Osteocyte (in vitro differentiated cells): ENCODE measurements at regions not wholly inside any gene's neighbourhood (a gene's known extent, or its start where the extent isn't known, plus 50 kb on each side); places are given as distances from the start of the nearest gene placed in this dataset.
A peak's percentile ranks its signal among the peaks of the same experiment; 100 is the strongest.

Experiments used
- DNase-seq: peaks from one replicate; pipeline ENCODE4 v3.0.0; 2021; ENCODE audit warnings: mixed read lengths; ENCODE audit not compliant: unreplicated experiment; ENCODE audit errors: extremely low spot score
- H3K27ac Mint-ChIP-seq: one replicate; pipeline ENCODE4 v1.8.0; 2021; ENCODE audit warnings: mild to moderate bottlenecking, mixed read lengths; ENCODE audit not compliant: unreplicated experiment
- H3K27me3 Mint-ChIP-seq: one replicate; pipeline ENCODE4 v1.8.0; 2021; ENCODE audit warnings: mixed read lengths; ENCODE audit not compliant: unreplicated experiment
- H3K36me3 Mint-ChIP-seq: one replicate; pipeline ENCODE4 v1.8.0; 2021; ENCODE audit warnings: mixed read lengths; ENCODE audit not compliant: unreplicated experiment
- H3K4me1 Mint-ChIP-seq: one replicate; pipeline ENCODE4 v1.8.0; 2021; ENCODE audit warnings: mixed read lengths; ENCODE audit not compliant: unreplicated experiment
- H3K4me3 Mint-ChIP-seq: one replicate; pipeline ENCODE4 v1.8.0; 2021; ENCODE audit warnings: mild to moderate bottlenecking, moderate library complexity, mixed read lengths; ENCODE audit not compliant: unreplicated experiment
- H3K9me3 Mint-ChIP-seq: one replicate; pipeline ENCODE4 v1.8.0; 2021; ENCODE audit warnings: mixed read lengths; ENCODE audit not compliant: unreplicated experiment
- TF ChIP-seq, protein P1 (sequence below): fragments of 200-600 bp; sonication (generic); IDR thresholded peaks from 2 replicates; pipeline ENCODE4 v1.5.0; 2021; ENCODE audit warnings: antibody characterized with exemption, mild to moderate bottlenecking, moderate library complexity

DNA sequence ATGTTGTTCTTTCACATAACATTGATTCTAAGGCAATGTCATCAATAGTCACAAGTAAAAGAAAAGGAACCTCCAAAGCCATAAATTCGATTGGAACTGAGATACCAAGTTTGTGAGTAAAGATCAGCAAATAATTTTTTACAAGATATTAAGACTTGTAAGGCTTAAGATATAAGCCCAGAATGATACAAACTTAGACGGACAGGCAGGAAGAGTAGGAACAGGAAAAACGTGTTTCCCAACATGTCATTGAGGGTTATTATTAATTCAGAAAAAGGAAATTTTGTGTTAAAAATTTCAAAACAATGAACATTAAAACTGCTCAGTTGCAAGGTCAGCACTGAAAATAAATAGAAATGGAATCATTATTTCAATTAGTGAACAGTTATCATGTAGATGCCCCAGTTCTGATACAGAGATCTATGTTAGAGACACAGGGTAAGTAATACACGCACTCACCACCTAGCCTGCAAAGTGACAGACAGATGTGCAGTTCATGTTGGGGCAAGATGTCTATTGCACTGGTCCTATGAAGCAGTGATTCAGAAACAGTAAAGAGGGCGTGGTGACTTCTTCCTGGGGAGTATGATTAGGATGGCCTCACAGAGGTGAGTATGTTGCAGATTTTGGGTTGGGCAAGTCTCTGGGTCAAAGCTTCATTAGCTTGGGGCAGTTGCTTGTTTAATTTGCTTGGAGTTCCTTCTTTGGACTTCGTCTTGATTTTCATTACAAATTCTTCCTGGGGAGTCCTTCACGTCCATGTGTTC is 284.4 kb downstream of the SETD4 start:
- Mint-ChIP-seq H3K27ac (no peak overlapping the region), H3K27me3 (no peaks in the 10 kb centered on the region), H3K36me3 (no peaks in the 10 kb centered on the region), H3K4me1 (peaks cover 24% of the 10 kb centered on the region), H3K4me3 (no peak overlapping the region), H3K9me3 (no peaks in the 10 kb centered on the region)
- no peak for DNase-seq
- TF ChIP-seq, protein P1, sequence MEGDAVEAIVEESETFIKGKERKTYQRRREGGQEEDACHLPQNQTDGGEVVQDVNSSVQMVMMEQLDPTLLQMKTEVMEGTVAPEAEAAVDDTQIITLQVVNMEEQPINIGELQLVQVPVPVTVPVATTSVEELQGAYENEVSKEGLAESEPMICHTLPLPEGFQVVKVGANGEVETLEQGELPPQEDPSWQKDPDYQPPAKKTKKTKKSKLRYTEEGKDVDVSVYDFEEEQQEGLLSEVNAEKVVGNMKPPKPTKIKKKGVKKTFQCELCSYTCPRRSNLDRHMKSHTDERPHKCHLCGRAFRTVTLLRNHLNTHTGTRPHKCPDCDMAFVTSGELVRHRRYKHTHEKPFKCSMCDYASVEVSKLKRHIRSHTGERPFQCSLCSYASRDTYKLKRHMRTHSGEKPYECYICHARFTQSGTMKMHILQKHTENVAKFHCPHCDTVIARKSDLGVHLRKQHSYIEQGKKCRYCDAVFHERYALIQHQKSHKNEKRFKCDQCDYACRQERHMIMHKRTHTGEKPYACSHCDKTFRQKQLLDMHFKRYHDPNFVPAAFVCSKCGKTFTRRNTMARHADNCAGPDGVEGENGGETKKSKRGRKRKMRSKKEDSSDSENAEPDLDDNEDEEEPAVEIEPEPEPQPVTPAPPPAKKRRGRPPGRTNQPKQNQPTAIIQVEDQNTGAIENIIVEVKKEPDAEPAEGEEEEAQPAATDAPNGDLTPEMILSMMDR = no peak

DNA sequence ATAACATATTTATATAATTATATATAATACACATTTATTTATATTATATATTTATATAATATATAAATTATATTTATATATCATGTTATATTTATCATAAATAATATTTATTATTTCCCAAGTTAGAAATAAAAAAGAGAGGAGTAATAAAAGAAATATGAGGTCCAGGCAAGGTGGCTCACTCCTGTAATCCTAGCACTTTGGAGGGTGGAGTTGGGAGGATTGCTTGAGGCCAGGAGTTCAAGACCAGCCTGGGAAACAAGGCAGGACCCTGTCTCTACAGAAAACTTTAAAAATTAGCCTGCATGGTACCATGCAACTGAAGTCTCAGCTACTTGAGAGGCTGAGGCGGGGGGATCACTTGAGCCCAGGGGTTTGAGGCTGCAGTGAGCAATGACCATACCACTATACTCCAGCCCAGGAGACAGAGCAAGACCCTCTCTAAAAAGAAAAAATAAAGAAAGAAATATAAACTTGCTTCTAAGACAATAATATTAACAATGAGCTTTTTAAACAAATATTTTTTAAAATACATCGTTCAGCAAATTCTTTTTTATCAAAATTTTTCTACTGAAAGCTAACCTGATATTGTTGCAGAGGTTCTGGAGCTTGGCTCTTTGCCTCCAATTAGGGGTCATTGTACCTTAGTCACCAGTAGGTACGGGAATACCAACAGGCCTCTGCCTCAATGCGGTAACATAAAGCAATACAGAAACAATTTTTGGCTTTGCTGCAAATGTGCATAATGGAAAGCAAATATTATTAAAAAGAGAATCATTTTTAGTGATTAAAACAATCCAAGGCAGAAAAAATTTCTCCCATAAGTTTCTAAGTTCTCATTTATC is 290.0 kb downstream of the SETD4 start:
- Mint-ChIP-seq H3K4me3 (no peak overlapping the region), H3K27me3 (peaks cover 4% of the 10 kb centered on the region), H3K36me3 (no peaks in the 10 kb centered on the region), H3K27ac (no peak overlapping the region), H3K4me1 (peaks cover 8% of the 10 kb centered on the region), H3K9me3 (no peaks in the 10 kb centered on the region)
- DNase-seq = peak; percentile 17
- TF ChIP-seq, protein P1 = no peak

DNA sequence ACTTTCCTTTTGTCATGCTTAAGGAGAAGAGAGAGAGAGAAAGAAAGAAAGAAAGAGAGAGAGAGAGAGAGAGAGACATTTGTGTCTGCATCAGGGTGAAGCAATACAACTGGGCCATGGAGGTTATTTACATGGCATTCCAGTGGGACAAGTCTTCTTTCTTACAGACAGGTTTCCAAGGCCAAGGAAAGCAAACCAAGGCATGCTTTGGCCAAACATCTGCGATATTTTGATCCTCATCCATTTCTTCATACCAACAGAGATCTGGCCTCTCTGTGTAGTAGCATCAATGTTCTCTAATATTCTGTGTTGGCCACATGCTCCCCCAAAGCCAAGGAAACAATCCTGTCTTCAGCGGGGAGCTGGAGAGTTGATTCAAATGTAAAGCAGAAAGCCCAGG is 292.1 kb downstream of the SETD4 start:
- DNase-seq = no peak
- TF ChIP-seq, protein P1 = no peak
- Mint-ChIP-seq H3K27me3 (peaks cover 4% of the 10 kb centered on the region), H3K4me1 (peaks cover 8% of the 10 kb centered on the region), H3K36me3 (no peaks in the 10 kb centered on the region), H3K9me3 (no peaks in the 10 kb centered on the region), H3K27ac (no peak overlapping the region), H3K4me3 (no peak overlapping the region)

DNA sequence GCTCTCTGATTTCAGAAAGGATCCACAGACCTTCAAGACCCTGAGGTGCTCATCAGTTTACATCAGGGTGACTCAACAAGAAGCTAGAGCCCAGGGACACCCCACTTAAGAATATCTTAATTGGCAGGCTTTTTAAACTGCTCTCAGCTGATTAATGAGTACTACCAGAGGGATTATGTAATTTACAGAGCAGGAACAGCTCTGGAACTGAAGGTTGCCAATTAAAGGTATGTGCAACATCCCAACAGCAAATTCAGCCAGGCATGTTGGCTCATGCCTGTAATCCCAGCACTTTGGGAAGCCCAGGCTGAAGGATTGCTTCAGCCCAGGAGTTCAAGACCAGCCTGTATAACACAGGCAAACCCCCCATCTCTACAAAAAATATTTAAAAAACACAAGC is 295.7 kb downstream of the SETD4 start:
- H3K4me1 Mint-ChIP-seq = no peaks in the 10 kb centered on the region
- no peaks in the 10 kb centered on the region for H3K9me3 Mint-ChIP-seq
- peaks cover 21% of the 10 kb centered on the region for H3K27me3 Mint-ChIP-seq
- TF ChIP-seq, protein P1 = no peak
- H3K4me3 Mint-ChIP-seq = no peak overlapping the region
- H3K36me3 Mint-ChIP-seq = no peaks in the 10 kb centered on the region
- DNase-seq = peak; percentile 0
- no peak overlapping the region for H3K27ac Mint-ChIP-seq

DNA sequence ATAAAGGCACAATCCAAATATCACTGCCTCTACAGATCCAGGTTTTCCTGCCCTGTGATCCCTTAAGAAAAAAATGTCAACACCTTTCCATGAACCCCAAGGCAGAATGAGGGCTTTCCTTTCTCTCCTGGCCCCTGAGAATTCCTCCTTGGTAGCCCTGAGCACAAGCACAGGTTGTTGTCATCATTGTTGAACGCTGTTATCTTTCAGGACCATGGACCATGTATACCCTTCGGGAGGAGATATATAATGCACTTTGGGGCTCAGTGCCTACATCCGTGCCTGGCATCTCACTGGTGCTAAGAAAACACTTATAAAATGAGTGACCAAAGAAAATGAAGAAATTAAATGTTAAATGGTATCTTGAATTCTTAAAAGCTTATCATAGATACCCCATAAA is 296.2 kb downstream of the SETD4 start:
- H3K27me3 Mint-ChIP-seq = peaks cover 26% of the 10 kb centered on the region
- DNase-seq = peak; percentile 11
- no peaks in the 10 kb centered on the region for H3K4me1 Mint-ChIP-seq
- no peaks in the 10 kb centered on the region for H3K36me3 Mint-ChIP-seq
- no peak overlapping the region for H3K4me3 Mint-ChIP-seq
- no peaks in the 10 kb centered on the region for H3K9me3 Mint-ChIP-seq
- H3K27ac Mint-ChIP-seq = no peak overlapping the region
- TF ChIP-seq, protein P1 = no peak
